NCI-H2196 (cell line): ENCODE measurements at regions not wholly inside any gene's neighbourhood (a gene's known extent, or its start where the extent isn't known, plus 50 kb on each side); places are given as distances from the start of the nearest gene placed in this dataset.

Experiments
- DNase-seq: peaks from one replicate; lab custom pipeline; 2025; ENCODE audit not compliant: unreplicated experiment; lab: John Stamatoyannopoulos, UW

- DNase-seq, result no peak
These were observed 259.5 kb upstream of the POU2AF2 start for GRCh38 chr11:110986016-110986415.

GRCh38 chr11:110985547-110985946 is 260.0 kb upstream of the POU2AF2 start:
- DNase-seq, result no peak

GRCh38 chr11:110984693-110985092 is 260.8 kb upstream of the POU2AF2 start:
- DNase-seq, result no peak

- no peak for DNase-seq
These were observed 261.4 kb upstream of the POU2AF2 start for GRCh38 chr11:110984147-110984546.

GRCh38 chr11:110982214-110982613 is 263.3 kb upstream of the POU2AF2 start:
- no peak for DNase-seq

GRCh38 chr11:110979696-110980095 is 265.8 kb upstream of the POU2AF2 start:
- DNase-seq, result no peak

- DNase-seq, result no peak
These were observed 265.4 kb upstream of the ARHGAP20 start for GRCh38 chr11:110977661-110978060.

- DNase-seq, result no peak
These were observed 262.5 kb upstream of the ARHGAP20 start for GRCh38 chr11:110974731-110975130.

GRCh38 chr11:110973401-110973980 is 261.3 kb upstream of the ARHGAP20 start:
- DNase-seq, result no peak

- DNase-seq, result no peak
These were observed 260.4 kb upstream of the ARHGAP20 start for GRCh38 chr11:110972640-110973039.

- no peak for DNase-seq
These were observed 259.9 kb upstream of the ARHGAP20 start for GRCh38 chr11:110972106-110972505.

GRCh38 chr11:110971140-110971539 is 258.9 kb upstream of the ARHGAP20 start:
- DNase-seq, result no peak

GRCh38 chr11:110968348-110969062 is 256.3 kb upstream of the ARHGAP20 start:
- DNase-seq, result no peak

GRCh38 chr11:110966131-110966530 is 253.9 kb upstream of the ARHGAP20 start:
- no peak for DNase-seq

GRCh38 chr11:110962921-110963320 is 250.7 kb upstream of the ARHGAP20 start:
- DNase-seq, result no peak

- no peak for DNase-seq
These were observed 247.9 kb upstream of the ARHGAP20 start for GRCh38 chr11:110960167-110960566.

GRCh38 chr11:110958216-110958615 is 246.0 kb upstream of the ARHGAP20 start:
- no peak for DNase-seq

GRCh38 chr11:110955776-110956175 is 243.5 kb upstream of the ARHGAP20 start:
- DNase-seq, result no peak

- no peak for DNase-seq
These were observed 239.8 kb upstream of the ARHGAP20 start for GRCh38 chr11:110951950-110952503.

GRCh38 chr11:110951037-110951949 is 239.1 kb upstream of the ARHGAP20 start:
- DNase-seq, result peak; percentile 59

GRCh38 chr11:110948112-110948511 is 235.9 kb upstream of the ARHGAP20 start:
- no peak for DNase-seq
